Fibroblast of lung (primary cell): ENCODE measurements at regions not wholly inside any gene's neighbourhood (a gene's known extent, or its start where the extent isn't known, plus 50 kb on each side); places are given as distances from the start of the nearest gene placed in this dataset.

Source experiments
- EZH2 ChIP-seq: IDR thresholded peaks from 2 replicates; pipeline ENCODE4 v1.5.1; 2012; ENCODE audit warnings: low read length, control low read depth, mild to moderate bottlenecking; ENCODE audit errors: missing control alignments
- TF ChIP-seq, protein P1 (sequence below), 2 donors: IDR thresholded peaks in 1 of 2; conservative IDR thresholded peaks in 1 of 2; 1 replicate in 1 of 2; 2 replicates in 1 of 2; pipeline ENCODE4 v1.5.1; 2011 to 2012; ENCODE audit warnings: low read length in 2 of 2, control low read depth in 1 of 2, inconsistent platforms in 1 of 2, low read depth in 1 of 2, mild to moderate bottlenecking in 1 of 2

DNA sequence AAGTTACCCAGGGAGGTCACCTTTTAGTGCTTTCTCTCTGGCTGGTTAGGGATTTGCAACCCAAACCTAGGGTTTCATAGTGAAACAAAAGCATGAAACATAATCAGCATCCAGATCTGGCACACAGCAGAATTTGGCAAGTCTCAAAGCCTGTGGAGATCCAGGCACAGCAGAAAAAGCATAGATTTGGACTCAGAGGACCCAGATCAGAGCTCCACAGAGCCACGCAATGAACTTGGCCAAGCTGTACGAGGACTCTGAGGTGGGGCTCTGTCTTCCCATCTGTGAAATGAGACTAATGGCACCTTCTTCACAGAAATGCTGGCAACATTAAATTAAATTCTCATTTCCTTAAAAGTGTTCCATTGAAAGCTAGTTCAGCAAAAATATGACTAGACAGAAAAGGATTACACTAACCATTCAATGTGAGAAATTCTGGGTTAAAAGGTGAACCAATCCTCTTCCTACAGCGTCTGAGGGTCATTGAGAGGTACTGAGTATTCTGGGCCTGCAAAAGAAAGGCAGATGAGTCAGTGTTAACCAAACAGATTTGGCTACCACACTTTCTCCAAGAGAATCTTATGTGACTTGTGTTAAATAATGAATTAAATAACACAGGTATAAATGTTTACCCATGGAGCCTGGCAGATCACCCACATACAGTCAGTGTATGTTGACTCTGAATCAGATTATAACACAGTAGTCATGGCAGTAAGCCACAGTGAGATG, 266.3 kb downstream of the MREG start:
- TF ChIP-seq, protein P1, sequence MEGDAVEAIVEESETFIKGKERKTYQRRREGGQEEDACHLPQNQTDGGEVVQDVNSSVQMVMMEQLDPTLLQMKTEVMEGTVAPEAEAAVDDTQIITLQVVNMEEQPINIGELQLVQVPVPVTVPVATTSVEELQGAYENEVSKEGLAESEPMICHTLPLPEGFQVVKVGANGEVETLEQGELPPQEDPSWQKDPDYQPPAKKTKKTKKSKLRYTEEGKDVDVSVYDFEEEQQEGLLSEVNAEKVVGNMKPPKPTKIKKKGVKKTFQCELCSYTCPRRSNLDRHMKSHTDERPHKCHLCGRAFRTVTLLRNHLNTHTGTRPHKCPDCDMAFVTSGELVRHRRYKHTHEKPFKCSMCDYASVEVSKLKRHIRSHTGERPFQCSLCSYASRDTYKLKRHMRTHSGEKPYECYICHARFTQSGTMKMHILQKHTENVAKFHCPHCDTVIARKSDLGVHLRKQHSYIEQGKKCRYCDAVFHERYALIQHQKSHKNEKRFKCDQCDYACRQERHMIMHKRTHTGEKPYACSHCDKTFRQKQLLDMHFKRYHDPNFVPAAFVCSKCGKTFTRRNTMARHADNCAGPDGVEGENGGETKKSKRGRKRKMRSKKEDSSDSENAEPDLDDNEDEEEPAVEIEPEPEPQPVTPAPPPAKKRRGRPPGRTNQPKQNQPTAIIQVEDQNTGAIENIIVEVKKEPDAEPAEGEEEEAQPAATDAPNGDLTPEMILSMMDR (conservative IDR thresholded peaks at IDR 0.05 in 1 of 2, IDR thresholded peaks at IDR 0.05 in 1 of 2; ENCODE audit: low read depth in 1 of 2, low read length in 2 of 2): no peak
- TF ChIP-seq EZH2: no peak
